ENCODE measurements at regions not wholly inside any gene's neighbourhood (a gene's known extent, or its start where the extent isn't known, plus 50 kb on each side); places are given as distances from the start of the nearest gene placed in this dataset.

- TF ChIP-seq POLR2A (IDR thresholded peaks at IDR 0.05) (no peak), CTCF (IDR thresholded peaks at IDR 0.05) (no peak), POLR2AphosphoS5 (IDR thresholded peaks at IDR 0.05) (no peak)
These were observed 1100.0 kb downstream of the FAT4 start for GRCh38 chr4:126414741-126415140.

All from suprapubic skin (tissue), 4 donors.